ENCODE measurements at regions not wholly inside any gene's neighbourhood (a gene's known extent, or its start where the extent isn't known, plus 50 kb on each side); places are given as distances from the start of the nearest gene placed in this dataset.

GRCh38 chr2:152284398-152284797, 50.6 kb upstream of the FMNL2 start (continued):
- no peak for TF ChIP-seq ZBTB33 (IDR thresholded peaks at IDR 0.05; ENCODE audit: borderline replicate concordance, low read depth)
- TF ChIP-seq SIN3A (IDR thresholded peaks at IDR 0.05; ENCODE audit: borderline replicate concordance, low read depth, low read length), result no peak

Small RNA genes in the stretch of these regions (small RNA-seq; reads per million reads assigned to genes)
- 0 reads per million in 7 experiments for gene RF00019
